GM23248 (cell line): ENCODE measurements at regions not wholly inside any gene's neighbourhood (a gene's known extent, or its start where the extent isn't known, plus 50 kb on each side); places are given as distances from the start of the nearest gene placed in this dataset.

Experiments
- EZH2 ChIP-seq: fragments of 200-600 bp; sonication (generic); IDR thresholded peaks from 2 replicates; pipeline ENCODE4 v1.6.1; 2018; ENCODE audit warnings: antibody characterized with exemption, mild to moderate bottlenecking; ENCODE audit not compliant: insufficient read depth, poor library complexity, severe bottlenecking
- EZH2phosphoT487 ChIP-seq: fragments of 200-600 bp; sonication (generic); IDR thresholded peaks from 2 replicates; pipeline ENCODE4 v1.6.1; 2018; ENCODE audit warnings: antibody characterized with exemption, moderate library complexity, mild to moderate bottlenecking, low read depth; ENCODE audit not compliant: insufficient read depth

- no peak for TF ChIP-seq EZH2
- TF ChIP-seq EZH2phosphoT487, result no peak
These were observed 378.4 kb upstream of the CHORDC1 start for GRCh38 chr11:90601261-90601660.
